ENCODE measurements at regions not wholly inside any gene's neighbourhood (a gene's known extent, or its start where the extent isn't known, plus 50 kb on each side); places are given as distances from the start of the nearest gene placed in this dataset.

- Histone ChIP-seq H3K27me3 (ENCODE audit: control insufficient read depth in 2 of 2, insufficient read depth in 2 of 2, low read length in 2 of 2) (no peaks in the 10 kb centered on the region), H3K4me2 (replicated peaks; ENCODE audit: extremely low read depth, low read length, poor library complexity, severe bottlenecking) (no peak overlapping the region), H3K9ac (ENCODE audit: insufficient read depth, low read length, poor library complexity, severe bottlenecking) (no peak overlapping the region), H3K79me2 (ENCODE audit: insufficient read depth, low read length) (no peaks in the 10 kb centered on the region), H3K9me3 (replicated peaks in 1 of 2; ENCODE audit: control insufficient read depth in 1 of 2, insufficient read depth in 1 of 2, low read length in 2 of 2) (no peaks in the 10 kb centered on the region), H4K20me1 (ENCODE audit: insufficient read depth, low read length) (no peaks in the 10 kb centered on the region), H3K36me3 (replicated peaks in 1 of 2; ENCODE audit: control insufficient read depth in 1 of 2, insufficient read depth in 2 of 2, low read length in 2 of 2) (no peaks in the 10 kb centered on the region), H3K27ac (ENCODE audit: low read depth in 1 of 2, low read length in 2 of 2) (no peak overlapping the region), H2AFZ (ENCODE audit: insufficient read depth, low read depth, low read length, poor library complexity, severe bottlenecking) (no peak overlapping the region), H3K4me3 (replicated peaks in 1 of 3; ENCODE audit: low read depth in 2 of 3, low read length in 3 of 3) (no peak overlapping the region), H3K4me1 (ENCODE audit: control insufficient read depth in 1 of 2, insufficient read depth in 2 of 2, low read length in 2 of 2) (no peaks in the 10 kb centered on the region)
- Mint-ChIP-seq H3K4me3 (no peak overlapping the region), H3K36me3 (no peaks in the 10 kb centered on the region), H3K27me3 (ENCODE audit: low read depth in 3 of 3) (peaks cover 0 to 2% (median 0%) of the 10 kb centered on the region in 3 donors), H3K4me1 (no peaks in the 10 kb centered on the region), H3K9me3 (peaks cover 0 to 14% (median 6%) of the 10 kb centered on the region in 7 donors), H3K27ac (no peak overlapping the region)
- TF ChIP-seq CTCF (IDR thresholded peaks at IDR 0.05): no peak
- intact Hi-C loops (cut with micrococcal nuclease): no loop called here
- WGBS (ENCODE audit: insufficient coverage): 100% methylated on average over 1 of the region's 3 CpGs
- DNase-seq: no peak
These were observed 153.0 kb downstream of the ZNF621 start for GRCh38 chr3:40677749-40678148.

DNA sequence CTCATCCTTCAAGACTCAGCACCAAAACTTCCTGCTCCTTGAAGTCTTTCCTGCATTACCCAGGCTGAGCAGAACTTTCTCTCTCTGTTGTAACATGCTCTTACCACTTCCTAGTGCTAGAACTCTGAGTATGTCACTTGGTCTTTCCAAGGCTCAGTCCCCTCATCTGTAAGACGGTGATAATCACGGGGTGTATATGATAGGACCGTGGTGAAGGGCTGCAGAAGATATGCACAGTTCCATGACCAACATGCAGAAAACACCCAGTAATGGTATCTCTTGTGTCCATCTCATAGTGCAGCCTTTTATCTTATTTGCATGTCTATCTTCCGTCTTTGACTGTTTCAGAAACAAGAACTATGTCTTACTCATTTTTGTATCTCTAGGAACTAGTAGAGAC is 154.5 kb downstream of the ZNF621 start:
- H3K27me3 Mint-ChIP-seq (ENCODE audit: low read depth in 3 of 3): peaks cover 0 to 2% (median 0%) of the 10 kb centered on the region in 3 donors
- H3K4me3 Mint-ChIP-seq: no peak overlapping the region
- TF ChIP-seq CTCF (IDR thresholded peaks at IDR 0.05): no peak
- H3K36me3 Mint-ChIP-seq: no peaks in the 10 kb centered on the region
- H3K9me3 Mint-ChIP-seq: peaks cover 0 to 7% (median 2%) of the 10 kb centered on the region in 7 donors
- Histone ChIP-seq H3K4me2 (replicated peaks; ENCODE audit: extremely low read depth, low read length, poor library complexity, severe bottlenecking) (no peak overlapping the region), H3K79me2 (ENCODE audit: insufficient read depth, low read length) (no peaks in the 10 kb centered on the region), H3K9me3 (replicated peaks in 1 of 2; ENCODE audit: control insufficient read depth in 1 of 2, insufficient read depth in 1 of 2, low read length in 2 of 2) (no peaks in the 10 kb centered on the region), H3K27me3 (ENCODE audit: control insufficient read depth in 2 of 2, insufficient read depth in 2 of 2, low read length in 2 of 2) (no peaks in the 10 kb centered on the region), H2AFZ (ENCODE audit: insufficient read depth, low read depth, low read length, poor library complexity, severe bottlenecking) (no peak overlapping the region), H3K4me3 (replicated peaks in 1 of 3; ENCODE audit: low read depth in 2 of 3, low read length in 3 of 3) (no peak overlapping the region), H3K36me3 (replicated peaks in 1 of 2; ENCODE audit: control insufficient read depth in 1 of 2, insufficient read depth in 2 of 2, low read length in 2 of 2) (no peaks in the 10 kb centered on the region), H4K20me1 (ENCODE audit: insufficient read depth, low read length) (no peaks in the 10 kb centered on the region), H3K4me1 (ENCODE audit: control insufficient read depth in 1 of 2, insufficient read depth in 2 of 2, low read length in 2 of 2) (no peaks in the 10 kb centered on the region), H3K9ac (ENCODE audit: insufficient read depth, low read length, poor library complexity, severe bottlenecking) (no peak overlapping the region), H3K27ac (ENCODE audit: low read depth in 1 of 2, low read length in 2 of 2) (no peak overlapping the region)
- intact Hi-C loops (cut with micrococcal nuclease): no loop called here
- H3K4me1 Mint-ChIP-seq: no peaks in the 10 kb centered on the region
- H3K27ac Mint-ChIP-seq: no peak overlapping the region
- DNase-seq: no peak
- no CpG with 5 or more reads among the region's 4 CpGs for WGBS (ENCODE audit: insufficient coverage)

Data from CD14-positive monocyte (primary cell).